HG03103 (cell line): ENCODE measurements at regions not wholly inside any gene's neighbourhood (a gene's known extent, or its start where the extent isn't known, plus 50 kb on each side); places are given as distances from the start of the nearest gene placed in this dataset.
"Not testable (repeated sequence)": the region's sequence is repeated elsewhere in the genome, so short reads cannot be mapped to it uniquely, and the experiment has no call there.

ENCODE experiments used
- ATAC-seq: cut with Tn5 transposase; IDR thresholded peaks from one replicate; pipeline ENCODE4 v1.9.1; 2021; ENCODE audit warnings: low read depth; ENCODE audit not compliant: unreplicated experiment

DNA sequence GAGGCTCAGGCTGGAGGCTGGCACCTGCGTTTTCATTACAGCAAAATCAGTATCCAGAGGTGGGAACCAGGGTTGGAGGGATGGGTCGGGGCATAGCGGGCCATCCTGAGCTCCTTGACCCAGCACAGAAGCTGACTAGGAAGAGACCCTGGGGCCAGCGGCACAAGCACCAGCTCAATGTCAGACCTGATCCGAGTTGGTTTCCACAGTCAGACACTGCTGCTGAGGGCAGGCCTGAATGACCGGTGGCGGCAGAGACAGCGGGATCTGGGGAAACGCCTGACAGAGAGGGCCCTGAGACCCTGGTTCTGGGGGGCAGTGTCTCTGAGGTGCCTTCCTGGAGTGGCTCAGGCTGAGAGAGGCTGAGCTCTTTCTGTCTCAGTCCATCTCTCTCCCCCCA is 162.0 kb upstream of the C1orf174 start:
- no peak for ATAC-seq

DNA sequence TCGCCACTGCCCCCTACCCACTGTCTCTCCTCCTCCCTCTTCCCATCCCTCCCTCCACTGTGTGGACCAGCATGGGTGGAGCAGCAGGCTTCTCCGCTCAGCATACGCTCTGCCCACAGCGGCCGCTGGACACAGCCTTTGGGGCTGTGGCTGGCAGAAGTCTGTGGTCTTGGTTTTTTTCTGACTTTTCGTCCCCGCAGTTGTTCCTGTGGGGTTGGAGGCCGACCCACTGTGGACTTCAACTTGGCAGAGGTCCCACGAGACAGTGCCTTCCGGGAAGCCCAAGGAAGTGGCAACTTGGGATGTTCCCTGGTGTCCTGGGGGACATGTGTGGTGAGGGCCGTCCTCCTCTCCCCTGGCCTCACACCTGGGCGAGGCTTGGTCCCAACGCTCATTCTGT is 162.5 kb upstream of the C1orf174 start:
- no peak for ATAC-seq

DNA sequence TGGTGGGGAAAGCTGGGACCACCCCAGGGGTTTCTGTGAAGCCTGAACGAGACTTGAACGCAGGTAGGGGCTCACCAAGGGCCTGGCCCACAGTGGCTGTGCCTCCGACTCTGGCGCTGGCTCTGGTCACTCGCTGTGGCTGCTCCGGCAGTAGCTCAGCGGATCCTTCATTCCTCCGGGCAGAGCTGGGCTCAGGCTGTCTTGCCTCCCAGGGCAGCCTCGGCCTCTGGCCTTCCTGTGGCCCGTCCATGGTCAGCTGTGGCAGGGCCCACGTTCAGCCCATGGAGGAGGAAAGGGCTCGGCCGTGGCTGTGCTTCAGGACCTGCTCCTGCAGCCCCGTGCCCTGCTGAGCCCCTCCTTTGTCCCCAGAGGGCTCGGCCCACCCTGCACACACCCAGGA is 162.9 kb upstream of the C1orf174 start:
- no peak for ATAC-seq

DNA sequence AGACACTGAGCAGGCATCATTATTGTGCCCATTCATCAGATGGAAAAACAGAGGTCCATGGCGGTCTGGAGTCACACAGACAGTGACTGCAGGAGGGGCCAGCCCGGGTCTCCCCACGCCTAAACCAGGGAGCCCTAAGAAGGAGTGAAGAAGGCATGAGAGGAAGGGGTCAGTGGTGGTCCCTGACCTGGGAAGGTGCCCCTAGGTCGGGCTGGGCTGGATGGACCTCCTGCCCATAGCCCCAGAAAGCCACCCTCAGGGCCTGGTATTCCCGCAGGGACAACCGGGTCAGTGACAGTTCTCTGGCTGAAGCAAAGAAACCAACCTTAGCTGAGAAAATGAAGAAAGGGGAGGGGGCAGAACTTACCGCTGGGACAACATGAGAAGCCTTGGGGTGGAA is 163.4 kb upstream of the C1orf174 start:
- ATAC-seq: no peak

DNA sequence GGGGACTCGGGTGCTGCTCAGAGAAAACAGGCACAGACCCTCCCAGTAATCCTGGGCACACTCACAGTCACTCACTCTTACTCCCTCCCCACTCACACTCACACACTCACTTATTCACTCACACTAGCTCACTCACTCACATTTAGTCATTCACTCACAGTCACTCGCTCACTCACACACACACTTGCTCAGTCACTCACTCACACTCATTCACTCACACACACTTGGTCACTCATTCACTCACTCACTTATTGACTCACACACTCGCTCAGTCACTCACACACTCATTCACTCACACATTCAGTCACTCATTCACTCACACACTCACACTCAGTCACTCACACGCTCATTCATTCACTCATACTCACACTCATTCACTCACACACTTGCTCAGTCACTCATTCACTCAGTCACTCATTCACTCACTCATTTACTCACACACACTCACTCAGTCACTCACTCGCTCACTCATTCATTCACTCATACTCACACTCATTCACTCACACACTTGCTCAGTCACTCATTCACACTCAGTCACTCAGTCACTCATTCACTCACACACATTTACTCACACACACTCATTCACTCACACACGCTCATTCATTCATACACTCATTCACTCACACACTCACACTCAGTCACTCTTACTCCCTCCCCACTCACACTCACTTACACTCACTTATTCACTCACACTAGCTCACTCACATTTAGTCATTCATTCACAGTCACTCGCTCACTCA is 164.2 kb upstream of the C1orf174 start:
- no peak for ATAC-seq

DNA sequence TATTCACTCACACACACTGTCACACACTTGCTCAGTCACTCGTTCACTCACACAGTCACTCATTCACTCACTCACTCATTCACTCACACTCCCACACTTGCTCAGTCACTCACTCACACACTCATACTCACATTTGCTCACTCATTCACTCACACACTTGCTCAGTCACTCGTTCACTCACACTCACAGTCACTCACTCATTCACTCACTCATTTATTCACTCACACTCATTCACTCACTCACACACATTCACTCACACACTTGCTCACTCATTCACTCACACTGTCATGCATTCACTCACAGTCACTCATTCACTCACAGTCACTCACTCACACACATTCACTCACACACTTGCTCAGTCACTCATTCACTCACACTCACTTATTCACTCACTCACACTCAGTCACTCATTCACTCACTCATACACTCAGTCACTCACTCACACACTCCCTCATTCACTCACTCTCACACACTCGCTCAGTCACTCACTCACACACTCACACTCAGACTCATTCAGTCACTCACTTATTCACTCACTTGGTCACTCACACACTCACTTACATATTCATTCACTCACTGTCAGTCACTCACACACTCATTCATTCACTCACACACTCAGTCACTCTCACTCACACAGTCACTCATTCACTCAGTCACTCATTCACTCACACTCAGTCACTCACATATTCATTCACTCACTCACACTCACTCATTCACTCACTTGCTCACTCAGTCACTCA is 167.0 kb upstream of the C1orf174 start:
- ATAC-seq: no peak

DNA sequence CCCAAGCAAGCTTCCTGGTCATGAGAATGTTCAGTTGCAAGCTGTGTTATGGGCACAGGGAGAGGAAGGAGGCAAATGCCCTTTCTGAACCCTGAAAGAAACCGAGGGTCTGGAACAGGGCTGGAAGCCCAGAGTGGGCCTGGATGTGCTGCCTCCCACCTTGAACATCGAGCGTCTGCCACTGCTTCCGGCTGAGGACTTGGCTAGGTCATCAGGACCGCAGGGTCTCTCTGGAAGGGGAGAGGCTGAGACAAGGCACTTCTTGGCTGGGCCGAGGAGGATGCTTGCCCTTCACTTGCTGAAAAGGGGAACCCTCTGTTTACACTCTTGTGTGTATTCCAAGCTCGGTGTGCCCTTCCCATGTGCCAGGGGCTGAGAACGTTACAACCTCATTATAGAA is 168.0 kb upstream of the C1orf174 start:
- ATAC-seq: no peak

DNA sequence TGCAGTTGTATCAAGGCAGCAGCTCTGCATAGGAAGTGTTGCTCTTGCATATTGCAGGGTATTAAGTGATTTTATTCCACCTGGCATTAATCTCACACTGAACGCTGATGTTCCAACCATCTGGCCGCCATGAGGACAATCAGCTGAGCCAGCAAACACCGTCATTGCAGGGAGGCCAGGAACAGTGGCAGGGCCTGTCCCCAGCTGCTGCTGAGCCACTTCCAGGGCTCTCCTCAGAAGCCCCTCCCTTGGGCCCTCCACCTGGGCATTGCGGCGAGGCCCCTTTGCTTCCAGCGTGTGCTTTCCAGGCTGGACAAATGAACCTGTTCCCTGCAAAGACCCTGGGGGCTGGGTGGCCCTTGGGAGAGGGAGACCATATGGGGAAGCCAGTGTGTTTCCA is 171.6 kb upstream of the C1orf174 start:
- no peak for ATAC-seq

DNA sequence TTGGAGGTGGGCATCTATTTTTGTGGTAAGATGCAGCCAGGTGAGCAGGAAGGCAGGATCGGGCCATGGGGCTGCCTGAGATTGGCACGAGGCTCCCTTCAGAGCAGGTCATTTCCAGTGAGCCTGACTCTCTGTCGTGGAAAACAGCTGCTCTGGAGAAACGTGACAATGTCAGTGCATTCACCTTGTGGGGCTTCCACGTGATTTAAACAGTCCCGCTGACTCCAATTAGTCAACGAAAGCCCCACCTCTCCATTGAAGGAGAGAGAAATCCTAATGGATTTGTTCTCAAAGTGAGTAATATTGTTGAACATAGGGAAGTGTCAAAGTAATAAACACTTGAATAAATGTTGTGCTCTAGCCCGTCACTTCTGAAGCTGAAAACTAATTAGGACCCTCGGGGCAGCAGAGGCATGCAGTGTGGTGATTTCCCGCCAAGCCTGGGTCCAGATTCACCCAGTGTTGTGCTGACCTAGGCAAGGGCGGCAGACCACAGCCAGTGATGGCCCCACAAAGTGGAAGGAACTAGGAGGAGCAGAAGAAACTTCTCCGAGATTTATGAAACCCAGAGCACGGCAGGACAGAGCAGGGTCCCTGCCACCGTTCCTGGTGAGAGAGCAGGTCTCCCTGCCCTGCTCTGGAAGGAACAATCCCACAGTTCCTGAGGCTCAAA is 172.5 kb upstream of the C1orf174 start:
- ATAC-seq: no peak

DNA sequence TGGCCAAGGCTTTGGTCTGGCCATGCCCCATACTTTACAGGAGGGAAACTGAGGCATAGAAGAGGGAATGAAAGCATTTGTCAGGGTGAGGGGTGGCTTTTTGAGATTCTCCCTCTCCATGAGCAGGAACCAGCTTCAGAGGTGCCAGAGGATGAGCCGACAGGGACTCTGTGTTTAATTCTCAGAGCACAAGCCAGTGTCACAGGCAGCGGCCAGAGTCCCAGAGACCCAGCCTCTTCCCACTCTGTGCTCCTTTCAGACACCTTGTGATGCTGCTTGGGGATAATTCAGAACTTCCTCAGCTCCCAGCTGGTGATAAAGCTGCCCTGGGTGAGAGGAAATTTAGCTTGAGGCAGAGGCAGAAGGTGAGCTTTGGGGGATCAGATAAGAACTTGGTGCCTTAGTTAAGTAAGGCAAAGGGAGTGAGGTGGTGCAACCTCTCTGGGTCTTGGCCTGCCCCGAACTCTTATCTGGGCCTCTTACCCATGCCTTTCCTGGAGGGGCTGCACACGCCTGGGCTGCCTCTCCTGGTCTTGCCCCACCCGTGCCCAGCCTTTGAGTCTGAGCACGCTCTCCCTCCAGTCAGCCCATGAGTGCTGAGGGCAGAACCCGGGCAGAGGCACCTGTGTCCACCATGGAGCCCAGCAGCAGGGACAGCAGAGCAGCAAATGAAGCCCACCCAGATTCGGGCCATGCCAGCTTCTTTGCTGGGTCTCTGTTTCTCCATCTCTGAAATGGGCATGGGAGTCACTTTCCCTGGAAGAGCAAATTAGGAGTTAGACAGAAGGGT is 175.6 kb upstream of the C1orf174 start:
- no peak for ATAC-seq

DNA sequence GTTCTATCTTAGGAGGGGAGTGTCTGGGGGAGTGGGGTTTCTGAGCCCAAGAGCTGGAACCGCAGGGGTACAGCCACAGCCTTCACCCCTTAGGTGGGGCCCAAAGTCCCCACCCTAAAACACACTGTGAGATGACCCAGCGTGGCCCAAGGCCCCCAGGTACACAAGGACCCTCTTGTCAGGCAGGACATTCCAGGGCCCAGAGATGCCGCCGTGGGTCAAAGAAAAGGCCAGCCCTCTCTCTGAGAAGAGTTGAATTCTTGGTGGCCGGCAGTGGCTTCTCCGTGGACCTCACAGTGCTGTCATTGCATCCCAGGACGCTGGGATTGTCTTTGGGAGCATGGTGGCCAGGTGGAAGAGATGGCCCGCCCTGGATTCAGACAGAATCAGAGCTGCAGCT is 176.3 kb upstream of the C1orf174 start:
- no peak for ATAC-seq

DNA sequence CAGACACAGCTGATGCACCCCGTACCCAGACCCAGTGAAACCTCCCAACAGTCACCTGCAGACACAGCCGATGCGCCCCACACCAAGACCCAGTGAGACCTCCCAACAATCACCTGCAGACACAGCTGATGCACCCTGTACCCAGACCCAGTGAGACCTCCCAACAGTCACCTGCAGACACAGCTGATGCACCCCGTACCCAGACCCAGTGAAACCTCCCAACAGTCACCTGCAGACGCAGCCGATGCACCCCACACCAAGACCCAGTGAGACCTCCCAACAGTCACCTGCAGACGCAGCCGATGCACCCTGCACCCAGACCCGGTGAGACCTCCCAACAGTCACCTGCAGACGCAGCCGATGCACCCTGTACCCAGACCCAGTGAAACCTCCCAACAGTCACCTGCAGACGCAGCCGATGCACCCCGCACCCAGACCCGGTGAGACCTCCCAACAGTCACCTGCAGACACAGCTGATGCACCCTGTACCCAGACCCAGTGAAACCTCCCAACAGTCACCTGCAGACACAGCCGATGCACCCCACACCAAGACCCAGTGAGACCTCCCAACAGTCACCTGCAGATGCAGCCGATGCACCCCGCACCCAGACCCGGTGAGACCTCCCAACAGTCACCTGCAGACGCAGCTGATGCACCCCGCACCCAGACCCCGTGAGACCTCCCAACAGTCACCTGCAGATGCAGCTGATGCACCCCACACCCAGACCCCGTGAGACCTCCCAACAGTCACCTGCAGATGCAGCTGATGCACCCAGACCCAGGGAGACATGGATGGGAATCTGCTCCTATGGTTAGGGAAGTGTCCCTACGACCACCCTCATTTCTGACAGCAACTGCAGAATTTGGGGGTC is 178.3 kb upstream of the C1orf174 start:
- not testable (repeated sequence) for ATAC-seq

DNA sequence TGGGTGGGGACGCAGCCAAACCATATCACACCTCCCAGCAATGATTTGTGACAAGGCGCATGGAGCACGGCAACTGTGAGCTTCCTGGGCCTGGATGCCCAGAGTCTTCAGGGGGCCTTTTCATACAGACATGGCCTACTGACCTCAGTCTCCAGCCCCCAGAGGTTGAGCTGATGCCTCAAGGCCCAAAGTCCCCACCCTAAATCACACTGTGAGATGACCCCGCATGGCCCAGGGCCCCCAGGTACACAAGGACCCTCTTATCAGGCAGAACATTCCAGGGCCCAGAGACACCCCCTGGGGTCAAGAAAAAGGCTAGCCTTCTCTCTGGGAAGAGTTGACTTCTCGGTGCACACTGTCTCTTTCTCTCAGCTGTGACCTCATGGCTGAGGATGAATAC is 179.7 kb upstream of the C1orf174 start:
- ATAC-seq: no peak

DNA sequence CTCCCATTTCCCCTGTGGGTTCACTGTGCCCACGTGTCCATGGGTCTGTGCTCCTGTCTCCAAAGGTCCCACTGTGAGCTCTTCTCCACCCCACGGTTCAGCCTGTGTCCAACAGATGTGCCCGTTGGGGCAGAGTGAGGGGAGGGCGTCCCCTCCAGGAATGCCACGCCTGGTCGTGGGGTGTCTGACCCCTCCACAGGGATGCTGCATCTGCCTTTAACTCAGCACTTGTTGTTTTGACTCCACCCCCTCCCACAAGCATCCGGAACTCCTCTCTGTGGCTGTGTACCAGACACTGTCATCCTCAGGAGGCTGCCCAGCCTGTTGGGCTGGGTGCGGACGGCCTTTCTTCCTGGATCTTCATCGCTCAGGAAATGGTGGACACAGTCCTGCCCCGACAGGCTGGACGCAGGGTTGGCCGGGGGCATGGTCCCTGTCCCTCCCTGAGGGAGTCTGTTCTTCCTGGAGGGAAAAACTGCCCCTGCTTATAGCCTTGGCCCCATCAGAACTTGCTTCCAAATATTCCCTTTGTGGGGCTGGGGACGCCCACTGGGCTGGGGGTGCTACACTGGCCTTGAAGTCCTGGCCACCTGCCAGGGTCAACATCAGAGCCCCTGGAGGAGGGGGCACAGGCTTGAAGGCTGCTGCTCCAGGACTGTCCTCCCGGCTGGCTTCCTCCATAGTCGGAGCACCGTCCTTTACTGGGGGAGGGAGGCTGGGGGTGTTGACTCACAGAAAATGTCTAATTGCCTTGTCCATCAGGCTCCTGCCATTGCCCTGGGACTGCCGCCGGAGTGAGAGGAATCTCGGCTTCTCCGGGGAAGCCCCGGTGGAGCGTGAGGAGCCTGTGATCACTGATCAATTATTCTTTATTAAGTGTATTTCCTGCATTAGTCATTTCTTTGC is 182.0 kb upstream of the C1orf174 start:
- no peak for ATAC-seq

DNA sequence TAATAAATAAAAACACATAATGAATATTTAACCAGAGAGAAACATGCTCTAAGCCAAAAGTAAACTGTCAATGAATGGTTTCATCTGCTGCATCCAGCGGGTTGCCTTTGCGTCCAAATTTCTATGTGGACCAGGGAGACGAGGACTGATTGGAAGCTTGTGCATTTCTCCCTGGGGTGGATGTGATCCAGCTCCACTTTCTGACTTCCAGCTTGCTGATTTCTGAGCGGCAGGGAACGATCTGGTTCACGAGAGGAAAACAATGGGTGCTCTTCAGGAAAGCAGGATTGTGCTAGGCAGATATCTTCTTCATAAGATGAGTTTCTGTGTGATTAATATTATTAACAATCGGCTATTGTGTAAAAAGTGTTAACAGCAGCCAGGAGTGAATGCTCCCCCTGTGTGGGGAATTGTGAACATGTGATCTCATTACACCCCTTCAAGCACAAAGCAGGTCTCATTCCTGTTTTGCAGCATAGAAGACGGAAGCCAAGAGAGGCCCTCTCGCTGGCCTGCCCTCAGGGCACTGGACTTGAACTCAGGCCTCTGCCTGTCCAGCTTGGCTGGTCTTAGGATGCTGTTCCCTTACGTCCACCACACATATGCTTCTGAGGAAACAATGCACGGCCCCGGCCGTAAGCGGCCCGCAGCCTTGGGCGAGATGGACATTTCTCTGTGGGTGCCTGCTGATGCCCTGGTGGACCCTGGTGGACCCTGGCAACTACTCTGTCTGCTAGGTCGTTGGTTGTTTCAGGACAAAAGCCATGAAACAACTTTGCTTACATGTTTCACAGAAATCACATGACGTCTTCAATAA is 183.4 kb upstream of the C1orf174 start:
- no peak for ATAC-seq

DNA sequence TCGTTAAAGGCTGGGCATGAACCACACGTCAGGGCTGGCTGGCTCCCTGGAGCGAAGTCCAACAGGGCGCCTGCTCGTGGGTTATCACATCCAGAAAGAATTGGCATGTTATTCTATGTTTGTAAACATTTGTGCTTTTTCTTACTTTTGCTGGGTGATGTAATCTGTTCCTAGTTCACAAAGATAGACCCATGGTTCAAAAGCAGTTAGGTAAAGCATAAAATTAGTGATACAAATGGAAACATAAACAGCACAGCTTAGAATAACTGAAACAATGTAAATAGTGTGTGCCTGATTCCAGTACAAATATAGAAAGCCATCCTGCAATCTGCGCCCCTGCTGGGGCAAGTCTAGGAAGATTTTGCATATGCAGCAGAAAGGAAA is 184.0 kb upstream of the C1orf174 start:
- ATAC-seq: no peak

DNA sequence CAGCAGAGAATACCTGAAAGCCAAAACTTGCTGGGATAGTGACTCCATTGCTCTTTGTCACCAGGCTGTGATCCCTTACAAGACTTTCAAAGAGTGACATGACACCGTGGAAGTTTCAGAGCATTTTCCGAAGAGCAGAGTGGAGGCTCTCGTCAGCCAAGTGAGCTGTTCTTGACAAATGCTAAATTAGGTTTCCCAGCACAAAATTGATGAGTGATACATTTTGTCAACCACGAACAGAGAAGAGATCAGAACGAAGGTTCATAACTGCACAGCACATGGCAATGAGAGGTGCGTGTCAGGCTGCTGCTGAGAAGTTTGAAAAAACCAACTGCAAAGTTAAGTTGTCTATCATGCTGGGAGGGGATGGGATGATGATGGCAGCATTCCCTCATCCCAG is 184.4 kb upstream of the C1orf174 start:
- ATAC-seq: no peak

DNA sequence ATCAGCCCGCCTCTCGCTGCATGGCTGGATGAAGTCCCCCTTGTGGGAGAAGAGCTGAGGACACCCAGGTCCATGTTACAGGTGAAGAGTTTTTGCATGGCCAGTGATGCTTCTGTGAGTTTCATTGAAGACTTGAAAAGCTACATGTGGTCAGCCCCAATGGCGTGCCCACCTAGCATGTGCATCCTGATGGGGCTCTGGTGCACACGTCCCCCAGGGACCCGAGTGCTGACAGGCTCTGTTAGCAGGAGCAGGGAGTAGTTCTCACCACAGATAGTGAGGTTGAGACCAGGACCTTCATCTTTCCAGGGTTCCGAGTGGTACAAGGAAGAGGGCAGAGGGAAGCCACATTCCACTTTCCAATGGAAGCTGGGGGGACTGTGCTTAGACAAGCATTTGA is 184.8 kb upstream of the C1orf174 start:
- ATAC-seq: no peak
